Sigmoid colon (tissue), 4 donors: ENCODE measurements at regions not wholly inside any gene's neighbourhood (a gene's known extent, or its start where the extent isn't known, plus 50 kb on each side); places are given as distances from the start of the nearest gene placed in this dataset.

ENCODE experiments used
- EP300 ChIP-seq, 4 donors: sonication (generic); formaldehyde crosslinking; IDR thresholded peaks; one replicate each; pipeline ENCODE4 v1.6.1; 2017; ENCODE audit warnings: antibody characterized with exemption in 4 of 4
- POLR2A ChIP-seq, 2 donors: fragments of 450-650 bp; IDR thresholded peaks; one replicate each; pipeline ENCODE4 v1.6.1; 2016; ENCODE audit warnings: antibody characterized with exemption in 2 of 2, mild to moderate bottlenecking in 2 of 2, moderate library complexity in 2 of 2
- POLR2AphosphoS5 ChIP-seq, 4 donors: sonication (generic); formaldehyde crosslinking; IDR thresholded peaks; one replicate each; pipeline ENCODE4 v1.6.1; 2017; ENCODE audit warnings: antibody characterized with exemption in 4 of 4
- TF ChIP-seq, protein P1 (sequence below), 4 experiments: fragments of 450-650 bp in 3 of 4; fragments of 200-600 bp in 1 of 4; IDR thresholded peaks; one replicate each; pipeline ENCODE4 v1.5.1; 2016 to 2019; ENCODE audit warnings: antibody characterized with exemption in 4 of 4, mild to moderate bottlenecking in 3 of 4, moderate library complexity in 2 of 4

DNA sequence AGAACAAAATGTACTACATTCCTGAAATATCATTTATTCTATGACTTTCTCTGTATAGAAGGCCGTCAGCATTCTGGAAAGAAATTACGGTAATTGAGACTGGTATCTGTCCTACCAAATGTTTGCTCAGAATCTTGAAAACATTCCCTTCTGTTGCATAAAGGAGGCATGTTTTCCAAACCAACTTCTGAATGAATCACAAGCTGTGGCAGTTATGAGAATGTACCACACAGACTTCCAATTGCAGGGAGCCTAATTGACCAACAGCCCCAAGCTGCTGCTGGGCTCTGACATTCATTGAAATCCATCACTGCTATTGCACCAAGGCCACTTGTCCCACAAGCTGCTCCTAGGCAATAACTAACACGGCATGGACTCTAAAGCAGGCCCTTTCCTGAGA is 185.3 kb upstream of the CCDC196 start:
- TF ChIP-seq, protein P1, sequence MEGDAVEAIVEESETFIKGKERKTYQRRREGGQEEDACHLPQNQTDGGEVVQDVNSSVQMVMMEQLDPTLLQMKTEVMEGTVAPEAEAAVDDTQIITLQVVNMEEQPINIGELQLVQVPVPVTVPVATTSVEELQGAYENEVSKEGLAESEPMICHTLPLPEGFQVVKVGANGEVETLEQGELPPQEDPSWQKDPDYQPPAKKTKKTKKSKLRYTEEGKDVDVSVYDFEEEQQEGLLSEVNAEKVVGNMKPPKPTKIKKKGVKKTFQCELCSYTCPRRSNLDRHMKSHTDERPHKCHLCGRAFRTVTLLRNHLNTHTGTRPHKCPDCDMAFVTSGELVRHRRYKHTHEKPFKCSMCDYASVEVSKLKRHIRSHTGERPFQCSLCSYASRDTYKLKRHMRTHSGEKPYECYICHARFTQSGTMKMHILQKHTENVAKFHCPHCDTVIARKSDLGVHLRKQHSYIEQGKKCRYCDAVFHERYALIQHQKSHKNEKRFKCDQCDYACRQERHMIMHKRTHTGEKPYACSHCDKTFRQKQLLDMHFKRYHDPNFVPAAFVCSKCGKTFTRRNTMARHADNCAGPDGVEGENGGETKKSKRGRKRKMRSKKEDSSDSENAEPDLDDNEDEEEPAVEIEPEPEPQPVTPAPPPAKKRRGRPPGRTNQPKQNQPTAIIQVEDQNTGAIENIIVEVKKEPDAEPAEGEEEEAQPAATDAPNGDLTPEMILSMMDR (IDR thresholded peaks at IDR 0.05): no peak
- no peak for TF ChIP-seq POLR2A (IDR thresholded peaks at IDR 0.05)
- no peak for TF ChIP-seq POLR2AphosphoS5 (IDR thresholded peaks at IDR 0.05)
- no peak for TF ChIP-seq EP300 (IDR thresholded peaks at IDR 0.05)
